Activated T-helper 1 cell treated with anti-CD3 and anti-CD28 coated beads, Interleukin-12 subunit alpha, Interleukin-12 subunit beta, Interleukin-2, Interleukin-4 antibody, amounts not matched to agents 30 ng/mL and 10 ng/mL and 1 ng/mL, durations not matched to agents 14 hours and 24 hours and 36 hours (primary cell): ENCODE measurements at regions not wholly inside any gene's neighbourhood (a gene's known extent, or its start where the extent isn't known, plus 50 kb on each side); places are given as distances from the start of the nearest gene placed in this dataset.

Experiments
- DNase-seq: peaks from one replicate; pipeline ENCODE4 v3.0.0; 2021; ENCODE audit warnings: low spot score
- H3K27ac Mint-ChIP-seq: one replicate; pipeline ENCODE4 v1.8.0; 2021; ENCODE audit warnings: mild to moderate bottlenecking, mixed read lengths
- H3K27me3 Mint-ChIP-seq: one replicate; pipeline ENCODE4 v1.8.0; 2022; ENCODE audit warnings: mild to moderate bottlenecking, moderate library complexity, mixed read lengths; ENCODE audit not compliant: insufficient read depth
- H3K36me3 Mint-ChIP-seq: one replicate; pipeline ENCODE4 v1.8.0; 2021; ENCODE audit warnings: low read depth, mixed read lengths
- H3K4me1 Mint-ChIP-seq: one replicate; pipeline ENCODE4 v1.8.0; 2021; ENCODE audit warnings: low read depth, mixed read lengths
- H3K4me3 Mint-ChIP-seq: one replicate; pipeline ENCODE4 v1.8.0; 2021; ENCODE audit warnings: mild to moderate bottlenecking, moderate library complexity, mixed read lengths
- H3K9me3 Mint-ChIP-seq: one replicate; pipeline ENCODE4 v1.8.0; 2021; ENCODE audit warnings: mixed read lengths
- intact Hi-C: fragments of 100-400 bp; cut with micrococcal nuclease; formaldehyde crosslinking; loops from one replicate; pipeline ENCODE4 v1.15.1; 2024

- H3K36me3 Mint-ChIP-seq: no peaks in the 10 kb centered on the region
- H3K4me3 Mint-ChIP-seq: no peak overlapping the region
- DNase-seq: no peak
- no peaks in the 10 kb centered on the region for H3K4me1 Mint-ChIP-seq
- H3K27ac Mint-ChIP-seq: no peak overlapping the region
- no peaks in the 10 kb centered on the region for H3K27me3 Mint-ChIP-seq
- intact Hi-C loops: no loop called here
- peaks cover 7% of the 10 kb centered on the region for H3K9me3 Mint-ChIP-seq
These were observed 445.7 kb downstream of the TOX3 start for GRCh38 chr16:52101246-52101645.

- Mint-ChIP-seq H3K27me3 (no peaks in the 10 kb centered on the region), H3K4me3 (no peak overlapping the region), H3K4me1 (no peaks in the 10 kb centered on the region), H3K9me3 (peaks cover 4% of the 10 kb centered on the region), H3K36me3 (no peaks in the 10 kb centered on the region), H3K27ac (no peak overlapping the region)
- intact Hi-C loops: no loop called here
- no peak for DNase-seq
These were observed 447.6 kb downstream of the TOX3 start for GRCh38 chr16:52099382-52099781.

GRCh38 chr16:52095471-52095870 is 451.5 kb downstream of the TOX3 start:
- DNase-seq: no peak
- no peaks in the 10 kb centered on the region for H3K4me1 Mint-ChIP-seq
- no peaks in the 10 kb centered on the region for H3K27me3 Mint-ChIP-seq
- no peak overlapping the region for H3K4me3 Mint-ChIP-seq
- H3K9me3 Mint-ChIP-seq: peaks cover 6% of the 10 kb centered on the region
- H3K27ac Mint-ChIP-seq: no peak overlapping the region
- intact Hi-C loops: no loop called here
- H3K36me3 Mint-ChIP-seq: no peaks in the 10 kb centered on the region

- no peaks in the 10 kb centered on the region for H3K4me1 Mint-ChIP-seq
- H3K27me3 Mint-ChIP-seq: no peaks in the 10 kb centered on the region
- H3K9me3 Mint-ChIP-seq: peaks cover 6% of the 10 kb centered on the region
- H3K4me3 Mint-ChIP-seq: no peak overlapping the region
- DNase-seq: no peak
- intact Hi-C loops: no loop called here
- no peak overlapping the region for H3K27ac Mint-ChIP-seq
- H3K36me3 Mint-ChIP-seq: no peaks in the 10 kb centered on the region
These were observed 454.8 kb downstream of the TOX3 start for GRCh38 chr16:52092126-52092525.

- no peaks in the 10 kb centered on the region for H3K27me3 Mint-ChIP-seq
- H3K9me3 Mint-ChIP-seq: peaks cover 6% of the 10 kb centered on the region
- no peaks in the 10 kb centered on the region for H3K36me3 Mint-ChIP-seq
- H3K27ac Mint-ChIP-seq: no peak overlapping the region
- H3K4me3 Mint-ChIP-seq: no peak overlapping the region
- intact Hi-C loops: no loop called here
- no peaks in the 10 kb centered on the region for H3K4me1 Mint-ChIP-seq
- DNase-seq: no peak
These were observed 456.9 kb downstream of the TOX3 start for GRCh38 chr16:52090080-52090479.

GRCh38 chr16:52089476-52089875 is 457.5 kb downstream of the TOX3 start:
- no peak overlapping the region for H3K27ac Mint-ChIP-seq
- intact Hi-C loops: no loop called here
- DNase-seq: no peak
- H3K4me1 Mint-ChIP-seq: no peaks in the 10 kb centered on the region
- no peaks in the 10 kb centered on the region for H3K27me3 Mint-ChIP-seq
- H3K9me3 Mint-ChIP-seq: peaks cover 6% of the 10 kb centered on the region
- no peak overlapping the region for H3K4me3 Mint-ChIP-seq
- no peaks in the 10 kb centered on the region for H3K36me3 Mint-ChIP-seq

- H3K4me3 Mint-ChIP-seq: no peak overlapping the region
- H3K36me3 Mint-ChIP-seq: no peaks in the 10 kb centered on the region
- H3K4me1 Mint-ChIP-seq: no peaks in the 10 kb centered on the region
- no peak overlapping the region for H3K27ac Mint-ChIP-seq
- intact Hi-C loops: no loop called here
- peaks cover 3% of the 10 kb centered on the region for H3K9me3 Mint-ChIP-seq
- no peaks in the 10 kb centered on the region for H3K27me3 Mint-ChIP-seq
- no peak for DNase-seq
These were observed 460.0 kb downstream of the TOX3 start for GRCh38 chr16:52086901-52087300.

- intact Hi-C loops: no loop called here
- H3K9me3 Mint-ChIP-seq: peaks cover 11% of the 10 kb centered on the region
- DNase-seq: no peak
- no peak overlapping the region for H3K4me3 Mint-ChIP-seq
- H3K4me1 Mint-ChIP-seq: no peaks in the 10 kb centered on the region
- no peaks in the 10 kb centered on the region for H3K27me3 Mint-ChIP-seq
- H3K36me3 Mint-ChIP-seq: no peaks in the 10 kb centered on the region
- no peak overlapping the region for H3K27ac Mint-ChIP-seq
These were observed 468.0 kb downstream of the TOX3 start for GRCh38 chr16:52078716-52079655.

GRCh38 chr16:52077607-52078006 is 469.3 kb downstream of the TOX3 start:
- intact Hi-C loops: no loop called here
- H3K27me3 Mint-ChIP-seq: no peaks in the 10 kb centered on the region
- no peak for DNase-seq
- peaks cover 7% of the 10 kb centered on the region for H3K9me3 Mint-ChIP-seq
- no peaks in the 10 kb centered on the region for H3K4me1 Mint-ChIP-seq
- H3K4me3 Mint-ChIP-seq: no peak overlapping the region
- no peaks in the 10 kb centered on the region for H3K36me3 Mint-ChIP-seq
- H3K27ac Mint-ChIP-seq: no peak overlapping the region

- no peak for DNase-seq
- Mint-ChIP-seq H3K4me1 (no peaks in the 10 kb centered on the region), H3K36me3 (no peaks in the 10 kb centered on the region), H3K27ac (no peak overlapping the region), H3K27me3 (no peaks in the 10 kb centered on the region), H3K4me3 (no peak overlapping the region), H3K9me3 (peaks cover 7% of the 10 kb centered on the region)
- intact Hi-C loops: no loop called here
These were observed 470.1 kb downstream of the TOX3 start for GRCh38 chr16:52076801-52077201.

- Mint-ChIP-seq H3K4me3 (no peak overlapping the region), H3K4me1 (no peaks in the 10 kb centered on the region), H3K36me3 (no peaks in the 10 kb centered on the region), H3K27ac (no peak overlapping the region), H3K9me3 (peaks cover 7% of the 10 kb centered on the region), H3K27me3 (no peaks in the 10 kb centered on the region)
- no peak for DNase-seq
- intact Hi-C loops: no loop called here
These were observed 470.6 kb downstream of the TOX3 start for GRCh38 chr16:52076332-52076731.

GRCh38 chr16:52074133-52074532 is 472.8 kb downstream of the TOX3 start:
- Mint-ChIP-seq H3K27ac (no peak overlapping the region), H3K4me3 (no peak overlapping the region), H3K9me3 (peaks cover 7% of the 10 kb centered on the region), H3K36me3 (no peaks in the 10 kb centered on the region), H3K27me3 (no peaks in the 10 kb centered on the region), H3K4me1 (no peaks in the 10 kb centered on the region)
- DNase-seq: no peak
- intact Hi-C loops: no loop called here

GRCh38 chr16:52073024-52073423 is 473.9 kb downstream of the TOX3 start:
- H3K4me3 Mint-ChIP-seq: no peak overlapping the region
- no peak for DNase-seq
- H3K9me3 Mint-ChIP-seq: peaks cover 4% of the 10 kb centered on the region
- no peaks in the 10 kb centered on the region for H3K36me3 Mint-ChIP-seq
- no peaks in the 10 kb centered on the region for H3K27me3 Mint-ChIP-seq
- intact Hi-C loops: no loop called here
- no peaks in the 10 kb centered on the region for H3K4me1 Mint-ChIP-seq
- H3K27ac Mint-ChIP-seq: no peak overlapping the region

- H3K27me3 Mint-ChIP-seq: no peaks in the 10 kb centered on the region
- intact Hi-C loops: no loop called here
- no peaks in the 10 kb centered on the region for H3K4me1 Mint-ChIP-seq
- H3K27ac Mint-ChIP-seq: no peak overlapping the region
- H3K9me3 Mint-ChIP-seq: peaks cover 4% of the 10 kb centered on the region
- no peaks in the 10 kb centered on the region for H3K36me3 Mint-ChIP-seq
- no peak overlapping the region for H3K4me3 Mint-ChIP-seq
- no peak for DNase-seq
These were observed 475.8 kb downstream of the TOX3 start for GRCh38 chr16:52071101-52071500.
